ENCODE measurements at regions not wholly inside any gene's neighbourhood (a gene's known extent, or its start where the extent isn't known, plus 50 kb on each side); places are given as distances from the start of the nearest gene placed in this dataset.

- no peak for TF ChIP-seq CTCF (IDR thresholded peaks at IDR 0.05; ENCODE audit: insufficient read depth, low read depth, low read length)
- no peak for TF ChIP-seq EZH2 (IDR thresholded peaks at IDR 0.05; ENCODE audit: insufficient read depth, low read length)
Measured at GRCh38 chr6:15088904-15089568, 156.8 kb upstream of the JARID2 start.
